Liver (tissue), 8 donors: ENCODE measurements at regions not wholly inside any gene's neighbourhood (a gene's known extent, or its start where the extent isn't known, plus 50 kb on each side); places are given as distances from the start of the nearest gene placed in this dataset.

ENCODE experiments used
- DNase-seq: peaks from one replicate; pipeline ENCODE4 v3.0.0-alpha.2; 2017; ENCODE audit warnings: low spot score
- H3K27ac ChIP-seq, 2 donors: one replicate each; pipeline ENCODE4 v1.7.0; 2013; ENCODE audit warnings: inconsistent platforms in 2 of 2, low read length in 2 of 2, control low read depth in 1 of 2, low read depth in 1 of 2, mild to moderate bottlenecking in 1 of 2
- H3K27me3 ChIP-seq, 4 donors: one replicate each; pipeline versions ENCODE4 v1.6.1 to v1.7.0; 2013; ENCODE audit warnings: low read length in 3 of 4, inconsistent platforms in 1 of 4, mild to moderate bottlenecking in 1 of 4, moderate library complexity in 1 of 4; ENCODE audit not compliant: control insufficient read depth in 4 of 4, insufficient read depth in 4 of 4
- H3K36me3 ChIP-seq, 4 donors: one replicate each; pipeline versions ENCODE4 v1.6.1 to v1.7.0; 2013; ENCODE audit warnings: low read length in 3 of 4, mild to moderate bottlenecking in 3 of 4, low read depth in 1 of 4, moderate library complexity in 1 of 4; ENCODE audit not compliant: control insufficient read depth in 4 of 4, insufficient read depth in 3 of 4
- H3K4me1 ChIP-seq, 4 donors: one replicate each; pipeline versions ENCODE4 v1.6.1 to v1.7.0; 2013; ENCODE audit warnings: low read length in 3 of 4, mild to moderate bottlenecking in 3 of 4, moderate library complexity in 1 of 4; ENCODE audit not compliant: control insufficient read depth in 4 of 4, insufficient read depth in 4 of 4
- H3K4me3 ChIP-seq, 3 donors: one replicate each; pipeline versions ENCODE4 v1.6.1 to v1.7.0; 2013; ENCODE audit warnings: low read length in 3 of 3, control low read depth in 1 of 3, low read depth in 1 of 3, mild to moderate bottlenecking in 1 of 3
- H3K9ac ChIP-seq, 2 donors: one replicate each; pipeline ENCODE4 v1.7.0; 2013; ENCODE audit warnings: low read length in 2 of 2, mild to moderate bottlenecking in 2 of 2, moderate library complexity in 2 of 2, control low read depth in 1 of 2, low read depth in 1 of 2
- H3K9me3 ChIP-seq, 4 donors: one replicate each; pipeline versions ENCODE4 v1.6.1 to v1.7.0; 2013; ENCODE audit warnings: low read length in 3 of 4; ENCODE audit not compliant: control insufficient read depth in 4 of 4
- ATF3 ChIP-seq: IDR thresholded peaks from 2 replicates; pipeline ENCODE4 v1.6.1; 2016; ENCODE audit warnings: antibody characterized with exemption
- EGR1 ChIP-seq, 2 donors: IDR thresholded peaks; 2 replicates each; pipeline ENCODE4 v1.6.1; 2016 to 2018; ENCODE audit warnings: antibody characterized with exemption in 2 of 2, low read depth in 2 of 2
- FOXA1 ChIP-seq: IDR thresholded peaks from 2 replicates; pipeline ENCODE4 v1.6.1; 2016; ENCODE audit warnings: antibody characterized with exemption
- FOXA2 ChIP-seq: IDR thresholded peaks from 2 replicates; pipeline ENCODE4 v1.6.1; 2016; ENCODE audit warnings: antibody characterized with exemption
- GABPA ChIP-seq, 2 donors: IDR thresholded peaks in 1 of 2; conservative IDR thresholded peaks in 1 of 2; 2 replicates each; pipeline ENCODE4 v1.6.1; 2016; ENCODE audit warnings: antibody characterized with exemption in 2 of 2, mild to moderate bottlenecking in 1 of 2, moderate library complexity in 1 of 2
- HNF4A ChIP-seq, 2 donors: conservative IDR thresholded peaks; 2 replicates each; pipeline ENCODE4 v1.6.1; 2016; ENCODE audit warnings: antibody characterized with exemption in 2 of 2, mild to moderate bottlenecking in 2 of 2
- HNF4G ChIP-seq: IDR thresholded peaks from 2 replicates; pipeline ENCODE4 v1.6.1; 2016; ENCODE audit warnings: antibody characterized with exemption
- JUND ChIP-seq, 2 donors: IDR thresholded peaks; 2 replicates each; pipeline ENCODE4 v1.6.1; 2016; ENCODE audit warnings: antibody characterized with exemption in 2 of 2
- MAX ChIP-seq: IDR thresholded peaks from 2 replicates; pipeline ENCODE4 v1.6.1; 2016; ENCODE audit warnings: antibody characterized with exemption
- NR2F2 ChIP-seq: IDR thresholded peaks from 2 replicates; pipeline ENCODE4 v1.6.1; 2016; ENCODE audit warnings: antibody characterized with exemption
- RAD21 ChIP-seq, 2 donors: IDR thresholded peaks; 2 replicates each; pipeline ENCODE4 v1.6.1; 2016; ENCODE audit warnings: antibody characterized with exemption in 2 of 2, mild to moderate bottlenecking in 2 of 2
- REST ChIP-seq: IDR thresholded peaks from 2 replicates; pipeline ENCODE4 v1.6.1; 2016; ENCODE audit warnings: antibody characterized with exemption, mild to moderate bottlenecking
- RXRA ChIP-seq, 2 donors: IDR thresholded peaks; 2 replicates each; pipeline ENCODE4 v1.6.1; 2017 to 2018; ENCODE audit warnings: antibody characterized with exemption in 2 of 2, mild to moderate bottlenecking in 1 of 2
- SP1 ChIP-seq: IDR thresholded peaks from 2 replicates; pipeline ENCODE4 v1.6.1; 2018; ENCODE audit warnings: antibody characterized with exemption, mild to moderate bottlenecking
- TAF1 ChIP-seq: conservative IDR thresholded peaks from 2 replicates; pipeline ENCODE4 v1.6.1; 2016; ENCODE audit warnings: antibody characterized with exemption, mild to moderate bottlenecking
- YY1 ChIP-seq: IDR thresholded peaks from 2 replicates; pipeline ENCODE4 v1.6.1; 2016; ENCODE audit warnings: antibody characterized with exemption, mild to moderate bottlenecking
- ZBTB33 ChIP-seq: IDR thresholded peaks from 2 replicates; pipeline ENCODE4 v1.6.1; 2016; ENCODE audit warnings: antibody characterized with exemption
- WGBS: extraction: QIAGEN DNeasy Blood & Tissue Kit; methylation state at CpG from one replicate; pipeline ENCODE4 v1.1.7; 2013; 5-methylcytosine and 5-hydroxymethylcytosine counted together
- TF ChIP-seq, protein P1 (sequence below): fragments of 150-350 bp; IDR thresholded peaks from 2 replicates; pipeline ENCODE4 v1.5.1; 2017; ENCODE audit warnings: improper control_type of control experiment, low read depth, low read length; ENCODE audit not compliant: missing input control
- donor health status: healthy.
- donor health status: healthy.
- donor health status: healthy.
- donor health status: healthy.
- donor health status: healthy.

- Histone ChIP-seq H3K27ac (no peak overlapping the region), H3K36me3 (no peaks in the 10 kb centered on the region), H3K4me3 (no peak overlapping the region), H3K27me3 (no peaks in the 10 kb centered on the region), H3K9me3 (peaks cover 0 to 3% (median 0%) of the 10 kb centered on the region in 4 donors), H3K4me1 (no peaks in the 10 kb centered on the region), H3K9ac (no peak overlapping the region)
- TF ChIP-seq GABPA (IDR thresholded peaks at IDR 0.05 in 1 of 2, conservative IDR thresholded peaks at IDR 0.05 in 1 of 2) (no peak), FOXA2 (no peak), RXRA (IDR thresholded peaks at IDR 0.05) (no peak), TAF1 (no peak), SP1 (no peak)
- DNase-seq, result no peak
- WGBS, result 88% methylated on average over 6 of the region's 6 CpGs
Measured at GRCh38 chr2:104090407-104090806, 763.5 kb upstream of the POU3F3 start.

- peaks cover 0 to 4% (median 0%) of the 10 kb centered on the region in 4 donors for H3K27me3 ChIP-seq
- peaks cover 0 to 3% (median 0%) of the 10 kb centered on the region in 4 donors for H3K9me3 ChIP-seq
- no peaks in the 10 kb centered on the region for H3K36me3 ChIP-seq
- H3K9ac ChIP-seq, result no peak overlapping the region
- H3K4me3 ChIP-seq, result no peak overlapping the region
- TF ChIP-seq NR2F2, result no peak
- TF ChIP-seq ATF3, result no peak
- no peak for TF ChIP-seq RAD21 (IDR thresholded peaks at IDR 0.05)
- no peak for TF ChIP-seq REST
- no peak for TF ChIP-seq GABPA (IDR thresholded peaks at IDR 0.05 in 1 of 2, conservative IDR thresholded peaks at IDR 0.05 in 1 of 2)
- TF ChIP-seq RXRA (IDR thresholded peaks at IDR 0.05), result no peak
- TF ChIP-seq SP1, result no peak
- TF ChIP-seq MAX, result no peak
- TF ChIP-seq, protein P1, sequence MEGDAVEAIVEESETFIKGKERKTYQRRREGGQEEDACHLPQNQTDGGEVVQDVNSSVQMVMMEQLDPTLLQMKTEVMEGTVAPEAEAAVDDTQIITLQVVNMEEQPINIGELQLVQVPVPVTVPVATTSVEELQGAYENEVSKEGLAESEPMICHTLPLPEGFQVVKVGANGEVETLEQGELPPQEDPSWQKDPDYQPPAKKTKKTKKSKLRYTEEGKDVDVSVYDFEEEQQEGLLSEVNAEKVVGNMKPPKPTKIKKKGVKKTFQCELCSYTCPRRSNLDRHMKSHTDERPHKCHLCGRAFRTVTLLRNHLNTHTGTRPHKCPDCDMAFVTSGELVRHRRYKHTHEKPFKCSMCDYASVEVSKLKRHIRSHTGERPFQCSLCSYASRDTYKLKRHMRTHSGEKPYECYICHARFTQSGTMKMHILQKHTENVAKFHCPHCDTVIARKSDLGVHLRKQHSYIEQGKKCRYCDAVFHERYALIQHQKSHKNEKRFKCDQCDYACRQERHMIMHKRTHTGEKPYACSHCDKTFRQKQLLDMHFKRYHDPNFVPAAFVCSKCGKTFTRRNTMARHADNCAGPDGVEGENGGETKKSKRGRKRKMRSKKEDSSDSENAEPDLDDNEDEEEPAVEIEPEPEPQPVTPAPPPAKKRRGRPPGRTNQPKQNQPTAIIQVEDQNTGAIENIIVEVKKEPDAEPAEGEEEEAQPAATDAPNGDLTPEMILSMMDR, result no peak
- no peak for TF ChIP-seq TAF1
- TF ChIP-seq ZBTB33, result no peak
- no peak for TF ChIP-seq FOXA2
- no peak for TF ChIP-seq HNF4A (conservative IDR thresholded peaks at IDR 0.05)
- no peak for TF ChIP-seq EGR1 (IDR thresholded peaks at IDR 0.05; ENCODE audit: low read depth in 2 of 2)
- no peak for TF ChIP-seq YY1
- no peak for TF ChIP-seq HNF4G
- TF ChIP-seq JUND (IDR thresholded peaks at IDR 0.05), result no peak
- TF ChIP-seq FOXA1, result no peak
- no peak overlapping the region for H3K27ac ChIP-seq
- DNase-seq, result no peak
- no peaks in the 10 kb centered on the region for H3K4me1 ChIP-seq
Measured at GRCh38 chr2:104091894-104092293, 762.0 kb upstream of the POU3F3 start.
